ENCODE measurements at regions not wholly inside any gene's neighbourhood (a gene's known extent, or its start where the extent isn't known, plus 50 kb on each side); places are given as distances from the start of the nearest gene placed in this dataset.

DNA sequence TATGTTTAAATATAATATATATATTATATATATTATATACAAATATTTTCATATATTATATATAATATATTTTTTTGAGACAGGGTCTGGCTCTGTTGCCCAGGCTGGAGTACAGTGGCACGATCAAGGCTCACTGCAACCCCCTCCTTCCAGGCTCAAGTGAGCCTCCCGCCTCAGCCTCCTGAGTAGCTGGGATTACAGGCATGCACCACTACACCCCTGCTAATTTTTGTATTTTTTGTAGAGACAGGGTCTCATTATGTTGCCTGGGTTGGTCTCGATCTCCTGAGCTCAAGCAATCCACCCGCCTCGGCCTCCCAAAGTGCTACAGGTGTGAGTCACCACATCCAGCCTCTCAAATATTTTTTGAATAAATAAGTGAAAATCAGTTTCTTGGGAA, 215.5 kb downstream of the GATA3 start:
- Histone ChIP-seq H3K4me3 (replicated peaks; ENCODE audit: insufficient read depth, low read length) (no peak overlapping the region), H3K27me3 (ENCODE audit: insufficient read depth, poor library complexity, severe bottlenecking) (no peaks in the 10 kb centered on the region), H3K27ac (replicated peaks) (no peak overlapping the region)
- TF ChIP-seq SPI1 (IDR thresholded peaks at IDR 0.05; ENCODE audit: borderline replicate concordance, low read depth) (no peak), POLR2AphosphoS5 (IDR thresholded peaks at IDR 0.05; ENCODE audit: low read depth) (no peak), REST (IDR thresholded peaks at IDR 0.05; ENCODE audit: insufficient replicate concordance, low read depth) (no peak), CTCF (IDR thresholded peaks at IDR 0.05; ENCODE audit: insufficient read depth, low read length) (no peak), GABPA (IDR thresholded peaks at IDR 0.05; ENCODE audit: low read depth) (no peak)
- no peak for DNase-seq (ENCODE audit: low read depth in 1 of 2, low spot score in 1 of 2)

GRCh38 chr10:8272794-8273425, 218.4 kb downstream of the GATA3 start:
- no peak overlapping the region for H3K4me3 ChIP-seq (replicated peaks; ENCODE audit: insufficient read depth, low read length)
- H3K27me3 ChIP-seq (ENCODE audit: insufficient read depth, poor library complexity, severe bottlenecking) = no peaks in the 10 kb centered on the region
- DNase-seq (ENCODE audit: low read depth in 1 of 2, low spot score in 1 of 2) = no peak
- H3K27ac ChIP-seq (replicated peaks) = no peak overlapping the region
- TF ChIP-seq CTCF (IDR thresholded peaks at IDR 0.05; ENCODE audit: insufficient read depth, low read length) (no peak), POLR2AphosphoS5 (IDR thresholded peaks at IDR 0.05; ENCODE audit: low read depth) (no peak), SPI1 (IDR thresholded peaks at IDR 0.05; ENCODE audit: borderline replicate concordance, low read depth) (no peak), REST (IDR thresholded peaks at IDR 0.05; ENCODE audit: insufficient replicate concordance, low read depth) (no peak), GABPA (IDR thresholded peaks at IDR 0.05; ENCODE audit: low read depth) (no peak)

- Histone ChIP-seq H3K27me3 (ENCODE audit: insufficient read depth, poor library complexity, severe bottlenecking) (no peaks in the 10 kb centered on the region), H3K27ac (replicated peaks) (no peak overlapping the region), H3K4me3 (replicated peaks; ENCODE audit: insufficient read depth, low read length) (no peak overlapping the region)
- no peak for DNase-seq (ENCODE audit: low read depth in 1 of 2, low spot score in 1 of 2)
- TF ChIP-seq SPI1 (IDR thresholded peaks at IDR 0.05; ENCODE audit: borderline replicate concordance, low read depth) (no peak), POLR2AphosphoS5 (IDR thresholded peaks at IDR 0.05; ENCODE audit: low read depth) (no peak), REST (IDR thresholded peaks at IDR 0.05; ENCODE audit: insufficient replicate concordance, low read depth) (no peak), GABPA (IDR thresholded peaks at IDR 0.05; ENCODE audit: low read depth) (no peak), CTCF (IDR thresholded peaks at IDR 0.05; ENCODE audit: insufficient read depth, low read length) (no peak)
Observed at GRCh38 chr10:8273749-8274148, 219.3 kb downstream of the GATA3 start.

Data from HL-60 (cell line).